ENCODE measurements at regions not wholly inside any gene's neighbourhood (a gene's known extent, or its start where the extent isn't known, plus 50 kb on each side); places are given as distances from the start of the nearest gene placed in this dataset.

DNA sequence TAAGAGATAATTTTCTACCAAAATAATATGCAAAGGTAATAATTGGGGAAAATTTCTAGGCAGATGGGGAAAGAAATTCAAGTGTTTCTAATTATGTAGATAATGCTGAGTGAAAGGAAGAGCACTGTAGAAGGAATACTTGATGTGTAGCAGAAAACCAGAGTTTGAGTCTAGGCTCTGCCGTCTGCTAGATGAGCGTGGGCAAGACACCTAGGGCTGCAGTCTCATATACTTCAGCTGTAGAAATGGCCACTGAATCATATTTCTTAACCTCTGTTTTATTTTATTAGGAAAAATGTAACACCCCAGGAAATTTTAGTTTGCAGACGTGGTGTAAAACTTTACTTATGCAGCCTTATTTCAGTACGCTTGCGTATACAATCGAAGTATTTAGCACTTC lies 59.8 kb upstream of the SLC38A2 start:
- TF ChIP-seq POLR2AphosphoS5 (IDR thresholded peaks at IDR 0.05; ENCODE audit: low read depth, low read length) (no peak), POLR2A (IDR thresholded peaks at IDR 0.05; ENCODE audit: low read depth, low read length) (no peak), TAF1 (IDR thresholded peaks at IDR 0.05; ENCODE audit: borderline replicate concordance, low read depth, low read length) (no peak)
- FAIRE-seq (no peak), DNase-seq (ENCODE audit: insufficient read length) (no peak)

DNA sequence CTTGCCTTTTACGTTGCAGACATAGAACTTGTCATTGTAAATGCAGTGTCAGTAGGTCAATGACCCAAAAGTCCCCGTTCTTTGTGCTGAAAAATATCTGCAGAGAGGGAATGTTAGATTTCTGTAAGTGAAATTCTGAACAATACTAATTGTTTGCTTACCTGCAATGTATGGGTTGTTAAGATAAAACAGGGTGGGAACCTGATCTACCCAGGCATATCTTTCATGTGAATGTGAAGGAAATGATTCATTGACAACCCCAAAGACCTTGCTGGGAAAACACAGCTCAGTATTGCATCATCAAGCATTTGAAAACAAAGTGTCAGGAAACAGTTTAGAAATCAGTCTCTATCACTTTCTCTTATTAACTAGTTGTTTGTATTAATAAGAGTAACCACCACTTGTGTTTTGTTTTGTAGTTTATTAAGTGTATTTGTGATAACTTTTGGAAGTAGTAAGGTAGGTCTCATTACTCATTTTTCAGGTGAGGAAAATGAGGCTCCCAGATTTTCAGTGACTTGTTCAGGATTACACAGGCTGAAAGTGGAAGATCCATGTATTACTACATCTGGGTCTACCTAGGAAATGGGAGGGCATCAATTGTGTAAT lies 57.9 kb upstream of the SLC38A2 start:
- no peak for TF ChIP-seq POLR2AphosphoS5 (IDR thresholded peaks at IDR 0.05; ENCODE audit: low read depth, low read length)
- TF ChIP-seq POLR2A (IDR thresholded peaks at IDR 0.05; ENCODE audit: low read depth, low read length) = no peak
- TF ChIP-seq TAF1 (IDR thresholded peaks at IDR 0.05; ENCODE audit: borderline replicate concordance, low read depth, low read length) = no peak
- no peak for DNase-seq (ENCODE audit: insufficient read length)
- no peak for FAIRE-seq

All from GM12892 (cell line).